HG03108 (cell line): ENCODE measurements at regions not wholly inside any gene's neighbourhood (a gene's known extent, or its start where the extent isn't known, plus 50 kb on each side); places are given as distances from the start of the nearest gene placed in this dataset.

ENCODE experiments used
- ATAC-seq: cut with Tn5 transposase; IDR thresholded peaks from one replicate; pipeline ENCODE4 v1.9.1; 2021; ENCODE audit warnings: moderate library complexity; ENCODE audit not compliant: unreplicated experiment

DNA sequence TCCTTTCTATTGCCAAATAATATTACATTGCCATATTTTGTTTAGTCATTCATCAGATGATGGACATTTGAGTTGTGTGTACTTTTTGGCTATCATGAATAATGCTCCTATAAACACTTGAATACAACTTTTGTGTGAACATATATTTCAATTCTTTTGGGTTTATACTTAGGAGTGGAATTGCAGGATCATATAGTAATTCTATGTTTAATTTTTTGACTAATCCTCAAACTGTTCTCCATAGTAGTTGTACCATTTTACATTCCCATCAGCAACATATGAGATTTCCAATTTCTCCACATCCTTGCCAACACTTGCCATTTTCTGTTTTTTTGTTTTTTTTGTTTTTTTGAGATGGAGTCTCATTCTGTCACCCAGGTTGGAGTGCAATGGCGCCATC, 87.2 kb downstream of the B3GNT2 start:
- no peak for ATAC-seq

DNA sequence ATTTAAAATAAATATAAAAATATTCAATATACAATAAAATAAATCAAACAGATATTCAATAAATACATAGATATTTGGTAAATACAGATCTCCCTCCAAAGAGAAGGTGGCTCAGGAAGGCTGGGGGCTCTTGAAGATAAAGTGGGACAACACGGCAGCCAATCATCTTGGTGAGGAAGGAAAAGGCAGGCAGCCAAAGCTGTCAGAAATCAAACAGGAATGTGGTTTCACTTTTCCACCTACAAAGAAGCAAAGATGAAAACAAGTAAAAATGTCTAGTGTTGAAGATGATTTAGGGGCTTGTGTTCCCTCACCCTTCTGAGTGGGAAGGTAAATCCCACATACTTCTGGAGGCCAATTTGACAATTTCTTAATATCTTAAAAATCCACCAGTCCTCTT, 85.7 kb downstream of the B3GNT2 start:
- no peak for ATAC-seq

DNA sequence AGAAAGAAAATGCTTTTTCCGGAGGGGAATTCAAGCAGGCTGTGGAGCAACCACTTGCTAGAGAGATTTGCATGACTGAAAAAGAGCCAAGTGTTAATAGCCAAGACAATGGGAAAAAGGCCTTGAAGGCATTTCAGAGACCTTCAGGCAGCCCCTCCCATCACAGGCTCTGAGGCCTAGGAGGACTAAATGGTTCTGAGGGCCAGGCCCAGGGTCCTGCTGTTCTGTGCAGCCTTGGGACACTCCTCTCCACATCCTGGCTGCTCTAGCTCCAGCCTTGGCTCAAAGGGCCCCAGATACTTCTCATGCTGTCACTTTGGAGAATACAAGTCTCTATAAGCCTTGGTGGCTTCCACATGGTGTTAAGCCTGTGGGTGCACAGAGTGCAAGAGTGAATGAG, 81.8 kb downstream of the B3GNT2 start:
- no peak for ATAC-seq
